Neutrophil (primary cell): ENCODE measurements at regions not wholly inside any gene's neighbourhood (a gene's known extent, or its start where the extent isn't known, plus 50 kb on each side); places are given as distances from the start of the nearest gene placed in this dataset.

Source experiments
- H3K27ac ChIP-seq: fragments of 200-600 bp; sonication (generic); 2 replicates; pipeline ENCODE4 v1.5.1; 2016; ENCODE audit warnings: mild to moderate bottlenecking, moderate library complexity
- H3K27me3 ChIP-seq: fragments of 200-600 bp; sonication (generic); 2 replicates; pipeline ENCODE4 v1.6.0; 2016; ENCODE audit warnings: mild to moderate bottlenecking
- H3K36me3 ChIP-seq: fragments of 200-600 bp; sonication (generic); 2 replicates; pipeline ENCODE4 v1.5.1; 2017
- H3K4me1 ChIP-seq, 2 experiments: fragments of 200-600 bp in 1 of 2; sonication (generic) in 1 of 2; 1 replicate in 1 of 2; 2 replicates in 1 of 2; pipeline versions ENCODE4 v1.5.1 to v1.6.1; 2013 to 2016; ENCODE audit warnings: low read depth in 1 of 2, low read length in 1 of 2, mild to moderate bottlenecking in 1 of 2, moderate library complexity in 1 of 2; ENCODE audit not compliant: control insufficient read depth in 1 of 2, insufficient read depth in 1 of 2
- H3K4me3 ChIP-seq, 2 experiments: fragments of 200-600 bp in 1 of 2; sonication (generic) in 1 of 2; 1 replicate in 1 of 2; 2 replicates in 1 of 2; pipeline ENCODE4 v1.5.1; 2013 to 2016; ENCODE audit warnings: low read depth in 1 of 2, low read length in 1 of 2, mild to moderate bottlenecking in 1 of 2, moderate library complexity in 1 of 2
- H3K9me3 ChIP-seq: fragments of 200-600 bp; sonication (generic); 2 replicates; pipeline ENCODE4 v1.5.1; 2016
- TF ChIP-seq, protein P1 (sequence below): fragments of 200-600 bp; sonication (generic); IDR thresholded peaks from 2 replicates; pipeline ENCODE4 v1.5.1; 2016; ENCODE audit warnings: antibody characterized with exemption

- no peak overlapping the region for H3K4me3 ChIP-seq
- no peaks in the 10 kb centered on the region for H3K36me3 ChIP-seq
- no peak overlapping the region for H3K27ac ChIP-seq
These were observed 66.5 kb downstream of the SLIT2 start for GRCh38 chr4:20318001-20318908.

GRCh38 chr4:20318909-20319277 is 67.2 kb downstream of the SLIT2 start:
- Histone ChIP-seq H3K27ac (no peak overlapping the region), H3K9me3 (no peaks in the 10 kb centered on the region), H3K27me3 (no peaks in the 10 kb centered on the region), H3K4me1 (no peaks in the 10 kb centered on the region), H3K36me3 (no peaks in the 10 kb centered on the region), H3K4me3 (no peak overlapping the region)
- TF ChIP-seq, protein P1, sequence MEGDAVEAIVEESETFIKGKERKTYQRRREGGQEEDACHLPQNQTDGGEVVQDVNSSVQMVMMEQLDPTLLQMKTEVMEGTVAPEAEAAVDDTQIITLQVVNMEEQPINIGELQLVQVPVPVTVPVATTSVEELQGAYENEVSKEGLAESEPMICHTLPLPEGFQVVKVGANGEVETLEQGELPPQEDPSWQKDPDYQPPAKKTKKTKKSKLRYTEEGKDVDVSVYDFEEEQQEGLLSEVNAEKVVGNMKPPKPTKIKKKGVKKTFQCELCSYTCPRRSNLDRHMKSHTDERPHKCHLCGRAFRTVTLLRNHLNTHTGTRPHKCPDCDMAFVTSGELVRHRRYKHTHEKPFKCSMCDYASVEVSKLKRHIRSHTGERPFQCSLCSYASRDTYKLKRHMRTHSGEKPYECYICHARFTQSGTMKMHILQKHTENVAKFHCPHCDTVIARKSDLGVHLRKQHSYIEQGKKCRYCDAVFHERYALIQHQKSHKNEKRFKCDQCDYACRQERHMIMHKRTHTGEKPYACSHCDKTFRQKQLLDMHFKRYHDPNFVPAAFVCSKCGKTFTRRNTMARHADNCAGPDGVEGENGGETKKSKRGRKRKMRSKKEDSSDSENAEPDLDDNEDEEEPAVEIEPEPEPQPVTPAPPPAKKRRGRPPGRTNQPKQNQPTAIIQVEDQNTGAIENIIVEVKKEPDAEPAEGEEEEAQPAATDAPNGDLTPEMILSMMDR = no peak

More at GRCh38 chr4:20318001-20318908, 66.5 kb downstream of the SLIT2 start:
- Histone ChIP-seq H3K4me1 (no peaks in the 10 kb centered on the region), H3K9me3 (no peaks in the 10 kb centered on the region), H3K27me3 (no peaks in the 10 kb centered on the region)
- TF ChIP-seq, protein P1 = no peak

DNA sequence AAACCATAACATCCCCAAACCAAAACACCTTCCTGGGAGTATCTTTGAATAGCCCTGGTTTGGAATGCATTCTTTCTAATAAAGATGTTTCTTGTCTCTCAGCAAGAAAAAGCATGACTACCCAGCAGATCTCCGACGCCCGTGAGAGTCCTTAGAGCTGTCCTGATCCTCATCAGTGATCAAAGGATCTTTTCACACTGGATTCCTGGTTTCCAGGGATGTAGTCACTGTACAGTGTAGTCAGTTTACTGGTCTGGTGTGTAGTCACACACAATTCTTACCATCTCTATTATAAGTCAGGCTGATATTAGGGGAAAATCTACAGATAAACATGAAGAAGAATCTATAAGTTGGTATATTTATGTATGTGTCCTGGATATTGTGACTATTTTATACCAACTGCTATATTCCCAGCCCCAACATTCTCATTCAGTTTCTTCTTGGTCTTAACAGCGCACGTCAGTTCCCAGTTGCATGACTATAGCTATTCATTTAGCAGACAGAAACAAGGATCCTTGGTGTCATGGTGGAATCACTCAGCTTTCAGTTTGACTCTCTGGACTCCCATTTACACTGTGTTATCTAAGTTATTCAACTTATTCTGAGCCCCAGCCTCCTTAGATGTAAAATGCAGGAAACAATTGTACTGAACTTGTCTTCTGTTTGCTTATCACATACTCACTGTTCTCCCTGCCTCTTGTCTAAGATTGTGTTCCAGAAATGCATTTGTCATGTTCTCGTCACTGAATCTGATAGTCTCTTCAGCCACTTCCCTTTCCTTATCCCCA is 68.3 kb downstream of the SLIT2 start:
- no peaks in the 10 kb centered on the region for H3K36me3 ChIP-seq
- no peak overlapping the region for H3K27ac ChIP-seq
- no peaks in the 10 kb centered on the region for H3K27me3 ChIP-seq
- no peaks in the 10 kb centered on the region for H3K9me3 ChIP-seq
- H3K4me1 ChIP-seq = no peaks in the 10 kb centered on the region
- H3K4me3 ChIP-seq = no peak overlapping the region
- TF ChIP-seq, protein P1 = no peak

- H3K4me3 ChIP-seq = no peak overlapping the region
- no peaks in the 10 kb centered on the region for H3K27me3 ChIP-seq
- no peaks in the 10 kb centered on the region for H3K4me1 ChIP-seq
- no peak overlapping the region for H3K27ac ChIP-seq
- TF ChIP-seq, protein P1 = no peak
- H3K36me3 ChIP-seq = no peaks in the 10 kb centered on the region
- H3K9me3 ChIP-seq = no peaks in the 10 kb centered on the region
These were observed 72.3 kb downstream of the SLIT2 start for GRCh38 chr4:20323991-20324390.

DNA sequence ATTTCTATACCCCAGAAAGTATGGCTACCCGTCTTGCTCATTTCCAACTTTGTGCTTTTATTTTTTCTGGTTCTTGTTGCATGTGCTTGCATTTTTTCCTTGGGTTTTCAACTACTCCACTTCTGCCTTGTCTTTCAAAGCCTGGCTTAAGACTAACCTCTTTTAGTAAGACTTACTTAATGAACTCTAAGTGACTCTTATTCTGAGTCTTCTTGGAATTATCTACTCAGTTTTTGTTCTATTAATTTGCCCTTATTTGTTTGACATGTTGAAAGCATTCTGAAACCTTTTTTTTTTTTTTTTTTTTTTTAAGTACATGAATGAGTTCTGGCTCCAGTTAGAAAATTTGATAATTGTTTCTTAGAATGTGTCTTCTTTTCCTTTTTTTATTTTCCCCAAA is 74.8 kb downstream of the SLIT2 start:
- no peaks in the 10 kb centered on the region for H3K4me1 ChIP-seq
- H3K27ac ChIP-seq = no peak overlapping the region
- no peaks in the 10 kb centered on the region for H3K9me3 ChIP-seq
- no peaks in the 10 kb centered on the region for H3K36me3 ChIP-seq
- no peak overlapping the region for H3K4me3 ChIP-seq
- H3K27me3 ChIP-seq = no peaks in the 10 kb centered on the region
- TF ChIP-seq, protein P1 = no peak
